Tibial nerve (tissue), 4 donors: ENCODE measurements at regions not wholly inside any gene's neighbourhood (a gene's known extent, or its start where the extent isn't known, plus 50 kb on each side); places are given as distances from the start of the nearest gene placed in this dataset.

ENCODE experiments used
- DNase-seq, 2 donors: peaks; one replicate each; pipeline ENCODE4 v3.0.0-alpha.2; 2019; ENCODE audit warnings: low spot score in 2 of 2
- H3K27ac ChIP-seq, 4 donors: fragments of 200-600 bp; sonication (generic) in 3 of 4; one replicate each; pipeline ENCODE4 v1.5.1; 2017 to 2019; ENCODE audit warnings: mild to moderate bottlenecking in 1 of 4
- H3K27me3 ChIP-seq, 2 donors: fragments of 200-600 bp; sonication (generic) in 1 of 2; one replicate each; pipeline versions ENCODE4 v1.5.1 to v1.6.0; 2017 to 2019
- H3K36me3 ChIP-seq, 3 donors: fragments of 200-600 bp; sonication (generic); one replicate each; pipeline ENCODE4 v1.5.1; 2018 to 2019
- H3K4me1 ChIP-seq, 4 donors: fragments of 200-600 bp; sonication (generic) in 3 of 4; one replicate each; pipeline ENCODE4 v1.5.1; 2017 to 2019
- H3K4me3 ChIP-seq, 4 donors: fragments of 200-600 bp; sonication (generic) in 3 of 4; one replicate each; pipeline ENCODE4 v1.5.1; 2017 to 2019; ENCODE audit warnings: mild to moderate bottlenecking in 1 of 4, moderate library complexity in 1 of 4
- H3K9me3 ChIP-seq, 4 donors: fragments of 200-600 bp; sonication (generic) in 3 of 4; one replicate each; pipeline ENCODE4 v1.5.1; 2017 to 2019
- CTCF ChIP-seq, 5 experiments: fragments of 200-600 bp in 3 of 5; fragments of 450-650 bp in 2 of 5; sonication (generic) in 3 of 5; IDR thresholded peaks; one replicate each; pipeline ENCODE4 v1.5.1; 2016 to 2019; ENCODE audit warnings: antibody characterized with exemption in 5 of 5, mild to moderate bottlenecking in 3 of 5, moderate library complexity in 2 of 5
- EP300 ChIP-seq, 2 donors: sonication (generic); formaldehyde crosslinking; IDR thresholded peaks; one replicate each; pipeline ENCODE4 v1.6.1; 2017; ENCODE audit warnings: antibody characterized with exemption in 2 of 2, mild to moderate bottlenecking in 1 of 2
- POLR2A ChIP-seq, 2 donors: fragments of 450-650 bp; IDR thresholded peaks; one replicate each; pipeline ENCODE4 v1.6.1; 2017; ENCODE audit warnings: antibody characterized with exemption in 2 of 2, mild to moderate bottlenecking in 2 of 2, moderate library complexity in 2 of 2
- WGBS, 2 donors: methylation state at CpG; one replicate each; pipeline ENCODE4 v1.1.5; 2018; 5-methylcytosine and 5-hydroxymethylcytosine counted together

DNA sequence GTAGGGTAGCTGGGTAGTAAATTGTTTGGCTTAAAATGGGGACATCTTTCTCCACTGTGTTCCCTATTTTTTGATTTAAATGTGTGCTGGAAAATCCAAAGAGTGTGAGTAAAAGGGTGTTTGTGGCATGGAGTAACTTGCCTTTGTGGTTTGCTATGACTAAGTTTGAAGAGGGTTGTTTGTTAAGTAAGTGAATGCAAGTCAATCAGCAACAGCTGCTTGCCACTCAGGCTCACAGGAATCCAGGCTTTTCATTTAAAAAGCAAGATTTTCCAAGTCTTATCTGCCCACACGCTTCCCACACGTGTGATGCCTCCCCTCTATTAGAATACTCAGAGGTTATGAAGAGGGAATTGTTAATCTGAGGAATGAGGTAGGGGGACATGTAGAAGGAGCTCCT lies 847.7 kb upstream of the RBFOX1 start:
- Histone ChIP-seq H3K4me1 (peaks cover 0 to 17% (median 0%) of the 10 kb centered on the region in 4 donors), H3K36me3 (no peaks in the 10 kb centered on the region), H3K9me3 (no peaks in the 10 kb centered on the region), H3K27ac (no peak overlapping the region), H3K27me3 (peaks cover 0 to 4% of the 10 kb centered on the region in 2 donors), H3K4me3 (no peak overlapping the region)
- 7 to 15% methylated on average over 2 of the region's 2 CpGs for WGBS, 2 donors
- TF ChIP-seq EP300 (IDR thresholded peaks at IDR 0.05) (no peak), CTCF (IDR thresholded peaks at IDR 0.05) (no peak), POLR2A (IDR thresholded peaks at IDR 0.05) (no peak)
- DNase-seq = no peak

DNA sequence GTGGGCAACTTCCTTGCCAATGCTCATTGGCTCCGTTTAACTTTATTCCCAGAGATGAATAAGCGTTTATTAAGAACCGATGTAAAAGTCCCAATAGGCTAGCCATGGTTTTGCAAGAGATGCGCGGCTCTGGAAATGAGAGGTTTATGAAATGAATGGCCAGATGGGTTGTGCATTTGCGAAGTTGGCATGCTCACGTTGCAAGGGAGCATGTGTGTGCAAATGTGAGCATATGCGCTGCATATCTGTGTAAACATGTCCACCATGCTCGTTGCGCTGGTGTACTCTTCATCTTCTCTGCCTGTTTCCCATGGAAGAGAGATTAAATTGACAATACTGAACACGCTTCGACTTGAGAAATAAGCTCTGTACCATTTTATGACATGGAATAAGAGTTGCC lies 848.6 kb upstream of the RBFOX1 start:
- Histone ChIP-seq H3K27me3 (peaks cover 0 to 4% of the 10 kb centered on the region in 2 donors), H3K4me1 (peaks cover 0 to 17% (median 0%) of the 10 kb centered on the region in 4 donors), H3K27ac (no peak overlapping the region), H3K36me3 (no peaks in the 10 kb centered on the region), H3K9me3 (no peaks in the 10 kb centered on the region), H3K4me3 (peak overlapping the region in 1 of 4 donors; percentile 21)
- 40 to 46% methylated on average over 12 of the region's 12 CpGs for WGBS, 2 donors
- TF ChIP-seq POLR2A (IDR thresholded peaks at IDR 0.05) (no peak), CTCF (IDR thresholded peaks at IDR 0.05) (no peak), EP300 (IDR thresholded peaks at IDR 0.05) (no peak)
- no peak for DNase-seq

DNA sequence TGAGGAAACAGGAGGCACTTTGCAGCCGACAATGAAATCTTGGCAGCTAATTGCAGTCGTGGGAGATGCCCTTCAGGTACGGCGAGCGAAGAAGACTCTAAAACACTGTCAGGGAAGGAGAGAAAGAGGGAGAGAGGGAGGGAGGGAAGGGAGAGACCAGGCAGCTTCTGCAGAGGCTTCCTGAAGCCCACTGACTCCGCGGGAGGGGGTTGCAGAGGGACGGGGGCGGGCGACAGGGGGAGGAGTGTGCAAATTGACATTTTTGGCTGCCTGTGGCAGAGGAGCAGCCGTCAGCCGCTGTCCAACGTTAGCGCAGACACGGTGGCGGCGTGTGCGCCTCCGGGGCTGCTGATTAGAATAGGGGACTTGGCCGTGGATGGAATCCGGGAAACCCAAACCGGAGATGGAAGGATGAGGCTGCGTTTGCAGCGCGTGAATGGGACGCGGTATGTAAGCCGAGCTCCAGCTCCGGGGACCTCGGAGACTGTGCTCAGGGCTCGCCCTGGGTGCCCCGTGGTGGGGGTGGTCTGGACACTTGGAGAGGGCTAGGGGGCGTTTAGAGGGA lies 849.1 kb upstream of the RBFOX1 start:
- peaks cover 0 to 4% of the 10 kb centered on the region in 2 donors for H3K27me3 ChIP-seq
- WGBS, 2 donors = 0 to 2% methylated on average over 31 to 33 of the region's 33 CpGs
- H3K4me3 ChIP-seq = peak overlapping the region in 1 of 4 donors; percentile 21
- DNase-seq = no peak
- H3K4me1 ChIP-seq = peaks cover 0 to 17% (median 0%) of the 10 kb centered on the region in 4 donors
- H3K9me3 ChIP-seq = no peaks in the 10 kb centered on the region
- TF ChIP-seq CTCF (IDR thresholded peaks at IDR 0.05) (no peak), EP300 (IDR thresholded peaks at IDR 0.05) (no peak)
- no peaks in the 10 kb centered on the region for H3K36me3 ChIP-seq
- no peak overlapping the region for H3K27ac ChIP-seq

GRCh38 chr16:6482696-6483468 lies 849.8 kb upstream of the RBFOX1 start:
- WGBS, 2 donors = 8 to 21% methylated on average over 42 of the region's 65 CpGs
- H3K4me1 ChIP-seq = peaks cover 0 to 17% (median 0%) of the 10 kb centered on the region in 4 donors
- TF ChIP-seq POLR2A (IDR thresholded peaks at IDR 0.05) (no peak), CTCF (IDR thresholded peaks at IDR 0.05) (no peak), EP300 (IDR thresholded peaks at IDR 0.05) (no peak)
- no peaks in the 10 kb centered on the region for H3K36me3 ChIP-seq
- DNase-seq = no peak
- H3K27ac ChIP-seq = no peak overlapping the region
- H3K4me3 ChIP-seq = peak overlapping the region in 1 of 4 donors; percentile 21
- peaks cover 0 to 4% of the 10 kb centered on the region in 2 donors for H3K27me3 ChIP-seq
- H3K9me3 ChIP-seq = no peaks in the 10 kb centered on the region

DNA sequence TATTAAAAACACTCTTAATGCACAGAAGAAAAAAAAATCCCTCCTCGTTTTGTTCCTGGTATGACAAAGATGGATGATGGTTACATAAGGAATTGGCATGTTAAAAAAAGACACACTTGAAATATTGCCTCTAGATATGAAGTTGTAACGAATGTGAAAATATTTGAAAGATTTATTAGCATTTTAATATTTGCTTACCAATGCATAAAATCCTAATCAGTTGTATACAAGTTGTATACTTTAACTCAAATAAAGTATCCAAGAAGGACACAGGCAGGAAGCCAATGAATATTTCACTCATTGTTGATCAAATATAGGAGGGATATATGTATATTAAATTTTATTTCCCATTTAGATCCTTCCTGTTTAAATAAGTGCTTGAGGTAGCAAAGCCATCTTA lies 850.8 kb upstream of the RBFOX1 start:
- no peak overlapping the region for H3K27ac ChIP-seq
- WGBS, 2 donors = 47 to 50% methylated on average over 2 of the region's 2 CpGs

More for the DNA sequence above, 850.8 kb upstream of the RBFOX1 start:
- TF ChIP-seq CTCF (IDR thresholded peaks at IDR 0.05) (no peak), POLR2A (IDR thresholded peaks at IDR 0.05) (no peak), EP300 (IDR thresholded peaks at IDR 0.05) (no peak)
- H3K9me3 ChIP-seq = no peaks in the 10 kb centered on the region
- H3K27me3 ChIP-seq = peaks cover 0 to 4% of the 10 kb centered on the region in 2 donors
- no peak for DNase-seq
- no peak overlapping the region for H3K4me3 ChIP-seq
- H3K36me3 ChIP-seq = no peaks in the 10 kb centered on the region
- H3K4me1 ChIP-seq = peaks cover 0 to 17% (median 0%) of the 10 kb centered on the region in 4 donors
